GM12878 (cell line): ENCODE measurements at regions not wholly inside any gene's neighbourhood (a gene's known extent, or its start where the extent isn't known, plus 50 kb on each side); places are given as distances from the start of the nearest gene placed in this dataset.

ENCODE experiments used
- ATAC-seq: fragments of 200-7000 bp; cut with Tn5 transposase; 3 replicates; pipeline ENCODE4 v1.9.1; 2020; ENCODE audit warnings: mild to moderate bottlenecking, moderate library complexity
- BruUV-seq: library from RNA; stranded (reverse); fragments of 400-500 nt; replicated peaks from 2 replicates; lab custom pipeline; 2021; lab: Mats Ljungman, UMichigan
- CTCF ChIA-PET: fragments of 300-600 bp; sonication (Branson Sonifier 250); formaldehyde crosslinking; extraction: SDS; loops from one replicate; lab custom pipeline; 2021; ENCODE audit warnings: inconsistent platforms; lab: Yijun Ruan, JAX
- POLR2A ChIA-PET: fragments of 350-600 bp; formaldehyde crosslinking; extraction: SDS; loops from one replicate; lab custom pipeline; 2021; ENCODE audit warnings: inconsistent platforms; lab: Charles Lee
- RAD21 ChIA-PET: fragments of 300-600 bp; sonication (Branson Sonifier 250); formaldehyde crosslinking; loops from one replicate; lab custom pipeline; 2023; ENCODE audit warnings: antibody characterized with exemption; ENCODE audit not compliant: unreplicated experiment; lab: Charles Lee
- SMC1A ChIA-PET: fragments of 300-600 bp; sonication (Branson Sonifier 250); formaldehyde crosslinking; loops from one replicate; lab custom pipeline; 2023; ENCODE audit not compliant: unreplicated experiment, uncharacterized antibody; lab: Charles Lee
- DNase-seq: peaks from one replicate; pipeline ENCODE4 v3.0.0-alpha.2; 2011; ENCODE audit warnings: low read depth, low spot score
- FAIRE-seq: peaks from 3 replicates; lab custom pipeline; 2011; peaks lifted over from hg19 to GRCh38; lab: Jason Lieb, UNC
- H2AFZ ChIP-seq: 2 replicates; pipeline ENCODE4 v1.6.0; 2011; ENCODE audit warnings: low read depth, low read length, control low read depth; ENCODE audit not compliant: control insufficient read depth
- H3K27ac ChIP-seq: 2 replicates; pipeline ENCODE4 v1.5.1; 2011; ENCODE audit warnings: control low read depth; ENCODE audit not compliant: control insufficient read depth, insufficient read depth
- H3K27me3 ChIP-seq, 2 experiments: replicated peaks in 1 of 2; 2 replicates each; pipeline versions ENCODE4 v1.6.0 to v1.6.1; 2011; ENCODE audit warnings: low read length in 1 of 2; ENCODE audit not compliant: control insufficient read depth in 2 of 2, insufficient read depth in 2 of 2
- H3K36me3 ChIP-seq, 2 experiments: 2 replicates each; pipeline ENCODE4 v1.5.1; 2011; ENCODE audit warnings: low read length in 1 of 2; ENCODE audit not compliant: control insufficient read depth in 2 of 2, insufficient read depth in 2 of 2
- H3K4me1 ChIP-seq: 2 replicates; pipeline ENCODE4 v1.6.1; 2011; ENCODE audit warnings: mild to moderate bottlenecking, low read length, moderate library complexity, mixed read lengths; ENCODE audit not compliant: control insufficient read depth, insufficient read depth
- H3K4me2 ChIP-seq: 2 replicates; pipeline ENCODE4 v1.6.0; 2011; ENCODE audit warnings: control low read depth; ENCODE audit not compliant: control insufficient read depth, insufficient read depth
- H3K4me3 ChIP-seq: fragments of 200-600 bp; sonication (generic); 2 replicates; pipeline ENCODE4 v1.5.1; 2016
- H3K79me2 ChIP-seq: 2 replicates; pipeline ENCODE4 v1.6.0; 2011; ENCODE audit warnings: low read length; ENCODE audit not compliant: control insufficient read depth, insufficient read depth
- H3K9ac ChIP-seq: 2 replicates; pipeline ENCODE4 v1.8.0; 2011; ENCODE audit warnings: low read length, control low read depth, mixed read lengths; ENCODE audit not compliant: control insufficient read depth, insufficient read depth
- H3K9me3 ChIP-seq: replicated peaks from 3 replicates; pipeline ENCODE4 v1.5.1; 2011; ENCODE audit warnings: mild to moderate bottlenecking, low read length; ENCODE audit not compliant: control insufficient read depth, insufficient read depth
- H4K20me1 ChIP-seq: 2 replicates; pipeline ENCODE4 v1.6.0; 2011; ENCODE audit not compliant: control insufficient read depth, insufficient read depth
- ASH2L ChIP-seq: fragments of 300-600, 200-600 bp; sonication (generic); IDR thresholded peaks from 2 replicates; pipeline ENCODE4 v1.6.1; 2017; ENCODE audit warnings: low read depth, mild to moderate bottlenecking, borderline replicate concordance
- BCL3 ChIP-seq: IDR thresholded peaks from 2 replicates; pipeline ENCODE4 v1.6.1; 2011; ENCODE audit warnings: borderline replicate concordance, low read depth, mild to moderate bottlenecking, moderate library complexity, low read length; ENCODE audit not compliant: insufficient read depth, poor library complexity, severe bottlenecking
- CREB1 ChIP-seq: IDR thresholded peaks from 2 replicates; pipeline ENCODE4 v1.6.1; 2012; ENCODE audit warnings: low read depth, mild to moderate bottlenecking, inconsistent platforms
- NBN ChIP-seq: fragments of 450-650 bp; IDR thresholded peaks from 2 replicates; pipeline ENCODE4 v1.6.1; 2016
- NFYB ChIP-seq: IDR thresholded peaks from 2 replicates; pipeline ENCODE4 v1.6.1; 2011; ENCODE audit warnings: low read depth, mild to moderate bottlenecking, low read length, improper control_type of control experiment, moderate library complexity; ENCODE audit not compliant: insufficient read depth
- NR2F1 ChIP-seq: fragments of 450-650 bp; conservative IDR thresholded peaks from 2 replicates; pipeline ENCODE4 v1.6.1; 2017; ENCODE audit warnings: mild to moderate bottlenecking
- PML ChIP-seq: IDR thresholded peaks from 2 replicates; pipeline ENCODE4 v1.6.1; 2012; ENCODE audit warnings: low read length, inconsistent platforms
- SPI1 ChIP-seq: IDR thresholded peaks from 2 replicates; pipeline ENCODE4 v1.6.1; 2011; ENCODE audit warnings: low read depth, mild to moderate bottlenecking, low read length, moderate library complexity, borderline replicate concordance; ENCODE audit not compliant: insufficient read depth
- ZNF384 ChIP-seq: IDR thresholded peaks from 2 replicates; pipeline ENCODE4 v1.6.1; 2012; ENCODE audit warnings: low read depth, mild to moderate bottlenecking, low read length, improper control_type of control experiment, borderline replicate concordance
- WGBS: methylation state at CpG from one replicate; pipeline ENCODE4 v1.1.6; 2016; ENCODE audit warnings: low lambda C conversion rate; ENCODE audit not compliant: insufficient replicate concordance, insufficient coverage; ENCODE audit errors: missing lambda C conversion rate; 5-methylcytosine and 5-hydroxymethylcytosine counted together
- in situ Hi-C: fragments of 300-500 bp; cut with MboI; formaldehyde crosslinking; loops from 9 replicates; pipeline ENCODE4 v1.14.3; 2018; ENCODE audit warnings: mixed read lengths
- intact Hi-C: fragments of 100-400 bp; cut with micrococcal nuclease; formaldehyde crosslinking; loops from one replicate; pipeline ENCODE4 v1.14.2; 2022; ENCODE audit not compliant: unreplicated experiment

- no peak for TF ChIP-seq NFYB
- TF ChIP-seq NR2F1, result no peak
- TF ChIP-seq ZNF384, result no peak
- no peak for TF ChIP-seq ASH2L
- TF ChIP-seq NBN, result no peak
- TF ChIP-seq SPI1, result no peak
- no peak for TF ChIP-seq BCL3
- no peak for TF ChIP-seq PML
- TF ChIP-seq CREB1, result no peak
- DNase-seq (no peak), FAIRE-seq (no peak), ATAC-seq (no peak)
- no peaks in the 10 kb centered on the region for H3K36me3 ChIP-seq
- H3K79me2 ChIP-seq, result no peaks in the 10 kb centered on the region
- in situ Hi-C loops (no loop called here), intact Hi-C loops (no loop called here)
- SMC1A ChIA-PET, result interaction anchor here (1.6 kb wide), 1 partner anchor 27 kb away, joined by 4 read pairs; no protein-coding TSS in a partner anchor
- POLR2A ChIA-PET, result no interaction called here
- H3K27ac ChIP-seq, result no peak overlapping the region
- 36% methylated on average over 3 of the region's 3 CpGs for WGBS
- H3K9ac ChIP-seq, result no peak overlapping the region
- no peaks in the 10 kb centered on the region for H4K20me1 ChIP-seq
- no peaks in the 10 kb centered on the region for H3K9me3 ChIP-seq
- CTCF ChIA-PET, result no interaction called here
- H3K27me3 ChIP-seq, result no peaks in the 10 kb centered on the region
- BruUV-seq, result no TSS peak
- no peak overlapping the region for H3K4me2 ChIP-seq
- no peak overlapping the region for H3K4me3 ChIP-seq
- H3K4me1 ChIP-seq, result no peaks in the 10 kb centered on the region
- H2AFZ ChIP-seq, result no peak overlapping the region
- RAD21 ChIA-PET, result no interaction called here
These were observed 332.9 kb upstream of the FMN2 start for GRCh38 chr1:239758756-239759155.
